ENCODE measurements at regions not wholly inside any gene's neighbourhood (a gene's known extent, or its start where the extent isn't known, plus 50 kb on each side); places are given as distances from the start of the nearest gene placed in this dataset.

- Mint-ChIP-seq H3K36me3 (ENCODE audit: unreplicated experiment) (peaks cover 6% of the 10 kb centered on the region), H3K4me1 (ENCODE audit: unreplicated experiment) (peaks cover 4% of the 10 kb centered on the region), H3K4me3 (ENCODE audit: unreplicated experiment) (no peak overlapping the region), H3K9me3 (ENCODE audit: unreplicated experiment) (peaks cover 21% of the 10 kb centered on the region), H3K27me3 (ENCODE audit: unreplicated experiment) (peaks cover 15% of the 10 kb centered on the region), H3K27ac (ENCODE audit: unreplicated experiment) (no peak overlapping the region)
- TF ChIP-seq, protein P1, sequence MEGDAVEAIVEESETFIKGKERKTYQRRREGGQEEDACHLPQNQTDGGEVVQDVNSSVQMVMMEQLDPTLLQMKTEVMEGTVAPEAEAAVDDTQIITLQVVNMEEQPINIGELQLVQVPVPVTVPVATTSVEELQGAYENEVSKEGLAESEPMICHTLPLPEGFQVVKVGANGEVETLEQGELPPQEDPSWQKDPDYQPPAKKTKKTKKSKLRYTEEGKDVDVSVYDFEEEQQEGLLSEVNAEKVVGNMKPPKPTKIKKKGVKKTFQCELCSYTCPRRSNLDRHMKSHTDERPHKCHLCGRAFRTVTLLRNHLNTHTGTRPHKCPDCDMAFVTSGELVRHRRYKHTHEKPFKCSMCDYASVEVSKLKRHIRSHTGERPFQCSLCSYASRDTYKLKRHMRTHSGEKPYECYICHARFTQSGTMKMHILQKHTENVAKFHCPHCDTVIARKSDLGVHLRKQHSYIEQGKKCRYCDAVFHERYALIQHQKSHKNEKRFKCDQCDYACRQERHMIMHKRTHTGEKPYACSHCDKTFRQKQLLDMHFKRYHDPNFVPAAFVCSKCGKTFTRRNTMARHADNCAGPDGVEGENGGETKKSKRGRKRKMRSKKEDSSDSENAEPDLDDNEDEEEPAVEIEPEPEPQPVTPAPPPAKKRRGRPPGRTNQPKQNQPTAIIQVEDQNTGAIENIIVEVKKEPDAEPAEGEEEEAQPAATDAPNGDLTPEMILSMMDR (IDR thresholded peaks at IDR 0.05), result no peak
- no peak for DNase-seq (ENCODE audit: extremely low spot score, unreplicated experiment)
Measured at GRCh38 chr17:65340401-65340800, 203.2 kb downstream of the RGS9 start.

DNA sequence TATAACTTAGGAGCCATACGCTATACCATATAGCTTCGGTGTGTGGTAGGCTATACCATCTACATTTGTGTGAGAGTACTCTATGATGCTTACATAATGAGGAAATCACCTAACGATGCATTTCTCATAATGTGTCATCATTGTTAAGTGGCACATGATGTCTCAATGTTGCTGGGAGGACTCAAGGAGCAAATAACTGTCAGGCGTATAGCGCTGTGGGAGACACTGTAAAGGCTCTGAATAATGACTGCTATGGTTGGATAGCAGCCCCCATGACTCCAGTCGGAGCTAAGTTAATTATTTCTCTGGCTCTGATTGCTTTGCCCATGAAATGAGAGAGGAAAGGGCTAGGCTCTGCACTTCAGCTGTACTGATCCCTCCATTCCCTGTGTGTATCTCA lies 197.2 kb downstream of the RGS9 start:
- H3K36me3 Mint-ChIP-seq (ENCODE audit: unreplicated experiment), result peaks cover 2% of the 10 kb centered on the region
- peaks cover 40% of the 10 kb centered on the region for H3K27me3 Mint-ChIP-seq (ENCODE audit: unreplicated experiment)
- no peak overlapping the region for H3K4me3 Mint-ChIP-seq (ENCODE audit: unreplicated experiment)
- H3K4me1 Mint-ChIP-seq (ENCODE audit: unreplicated experiment), result no peaks in the 10 kb centered on the region
- no peak overlapping the region for H3K27ac Mint-ChIP-seq (ENCODE audit: unreplicated experiment)
- peaks cover 12% of the 10 kb centered on the region for H3K9me3 Mint-ChIP-seq (ENCODE audit: unreplicated experiment)
- no peak for DNase-seq (ENCODE audit: extremely low spot score, unreplicated experiment)
- TF ChIP-seq, protein P1 (IDR thresholded peaks at IDR 0.05), result no peak

DNA sequence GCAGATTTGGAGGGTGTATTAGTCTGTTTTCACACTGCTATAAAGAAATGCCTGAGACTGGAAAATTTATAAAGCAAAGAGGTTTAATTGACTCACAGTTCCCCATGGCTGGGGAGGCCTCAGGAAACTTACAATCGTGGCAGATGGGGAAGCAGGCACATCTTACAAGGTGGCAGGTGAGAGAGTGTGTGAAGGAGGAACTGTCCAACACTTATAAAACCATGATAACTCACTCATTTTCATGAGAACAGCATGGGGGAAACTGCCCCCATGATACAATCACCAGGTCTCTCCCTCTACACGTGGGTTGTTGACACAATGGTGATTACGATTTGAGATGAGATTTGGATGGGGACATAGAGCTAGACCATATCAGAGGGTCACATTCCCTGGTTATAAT lies 195.6 kb downstream of the RGS9 start:
- no peak overlapping the region for H3K27ac Mint-ChIP-seq (ENCODE audit: unreplicated experiment)
- peaks cover 37% of the 10 kb centered on the region for H3K27me3 Mint-ChIP-seq (ENCODE audit: unreplicated experiment)
- peaks cover 3% of the 10 kb centered on the region for H3K9me3 Mint-ChIP-seq (ENCODE audit: unreplicated experiment)
- DNase-seq (ENCODE audit: extremely low spot score, unreplicated experiment), result no peak
- TF ChIP-seq, protein P1 (IDR thresholded peaks at IDR 0.05), result no peak
- H3K4me3 Mint-ChIP-seq (ENCODE audit: unreplicated experiment), result no peak overlapping the region
- no peaks in the 10 kb centered on the region for H3K4me1 Mint-ChIP-seq (ENCODE audit: unreplicated experiment)
- no peaks in the 10 kb centered on the region for H3K36me3 Mint-ChIP-seq (ENCODE audit: unreplicated experiment)

DNA sequence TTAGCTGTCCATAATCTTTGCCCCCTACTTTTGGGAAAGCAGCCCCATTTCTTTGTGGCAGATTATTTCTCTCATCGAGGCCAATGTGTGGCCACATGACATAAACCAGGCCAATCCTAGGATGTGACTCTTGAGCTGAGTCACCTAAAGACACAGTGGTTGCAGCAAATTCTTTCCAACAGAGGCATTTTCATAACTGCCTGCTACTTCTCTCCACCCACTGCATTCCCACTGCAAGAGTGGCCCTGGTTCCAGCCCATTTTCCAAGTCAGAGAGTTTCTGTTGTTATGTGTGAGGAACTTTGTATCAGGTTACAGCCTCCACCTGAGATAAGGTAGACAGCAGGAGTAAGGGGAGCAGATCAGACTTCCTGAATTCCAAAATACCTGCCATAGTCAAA lies 195.2 kb downstream of the RGS9 start:
- no peak for DNase-seq (ENCODE audit: extremely low spot score, unreplicated experiment)
- TF ChIP-seq, protein P1 (IDR thresholded peaks at IDR 0.05), result no peak
- no peak overlapping the region for H3K27ac Mint-ChIP-seq (ENCODE audit: unreplicated experiment)
- H3K4me1 Mint-ChIP-seq (ENCODE audit: unreplicated experiment), result no peaks in the 10 kb centered on the region
- H3K9me3 Mint-ChIP-seq (ENCODE audit: unreplicated experiment), result no peaks in the 10 kb centered on the region
- peaks cover 36% of the 10 kb centered on the region for H3K27me3 Mint-ChIP-seq (ENCODE audit: unreplicated experiment)
- H3K4me3 Mint-ChIP-seq (ENCODE audit: unreplicated experiment), result no peak overlapping the region
- no peaks in the 10 kb centered on the region for H3K36me3 Mint-ChIP-seq (ENCODE audit: unreplicated experiment)

- Mint-ChIP-seq H3K4me1 (ENCODE audit: unreplicated experiment) (no peaks in the 10 kb centered on the region), H3K9me3 (ENCODE audit: unreplicated experiment) (no peaks in the 10 kb centered on the region), H3K36me3 (ENCODE audit: unreplicated experiment) (no peaks in the 10 kb centered on the region), H3K27ac (ENCODE audit: unreplicated experiment) (no peak overlapping the region), H3K4me3 (ENCODE audit: unreplicated experiment) (no peak overlapping the region), H3K27me3 (ENCODE audit: unreplicated experiment) (peaks cover 39% of the 10 kb centered on the region)
- DNase-seq (ENCODE audit: extremely low spot score, unreplicated experiment), result no peak
- TF ChIP-seq, protein P1 (IDR thresholded peaks at IDR 0.05), result no peak
Measured at GRCh38 chr17:65328567-65328966, 191.4 kb downstream of the RGS9 start.
